Brain microvascular endothelial cell (primary cell): ENCODE measurements at regions not wholly inside any gene's neighbourhood (a gene's known extent, or its start where the extent isn't known, plus 50 kb on each side); places are given as distances from the start of the nearest gene placed in this dataset.
"Not testable (repeated sequence)": the region's sequence is repeated elsewhere in the genome, so short reads cannot be mapped to it uniquely, and the experiment has no call there.

Experiments used
- DNase-seq: peaks from one replicate; pipeline ENCODE4 v3.0.0-alpha.2; 2020
- H3K27ac ChIP-seq: fragments of 250-450 bp; sonication (Bioruptor Pico); 2 replicates; pipeline ENCODE4 v1.5.1; 2020; ENCODE audit warnings: mild to moderate bottlenecking, moderate library complexity
- H3K27me3 ChIP-seq: fragments of 250-450 bp; sonication (Bioruptor Pico); replicated peaks from 2 replicates; pipeline ENCODE4 v1.5.1; 2020; ENCODE audit warnings: mild to moderate bottlenecking
- H3K36me3 ChIP-seq: fragments of 250-450 bp; sonication (Bioruptor Pico); replicated peaks from 2 replicates; pipeline ENCODE4 v1.5.1; 2020; ENCODE audit warnings: mild to moderate bottlenecking
- H3K4me3 ChIP-seq: 2 replicates; pipeline ENCODE4 v1.5.1; 2011; ENCODE audit warnings: low read depth, mild to moderate bottlenecking, control low read depth, low read length, moderate library complexity
- in situ Hi-C: cut with HindIII; loops from 2 replicates; pipeline ENCODE4 v1.10.0; 2017; ENCODE audit warnings: low sequenced_read_pairs, low pct_ligation_motif_present
- TF ChIP-seq, protein P1 (sequence below): IDR thresholded peaks from 2 replicates; pipeline ENCODE4 v1.5.1; 2011; ENCODE audit warnings: low read depth, mild to moderate bottlenecking, moderate library complexity, low read length, control low read depth, inconsistent platforms; ENCODE audit errors: missing control alignments

- TF ChIP-seq, protein P1, sequence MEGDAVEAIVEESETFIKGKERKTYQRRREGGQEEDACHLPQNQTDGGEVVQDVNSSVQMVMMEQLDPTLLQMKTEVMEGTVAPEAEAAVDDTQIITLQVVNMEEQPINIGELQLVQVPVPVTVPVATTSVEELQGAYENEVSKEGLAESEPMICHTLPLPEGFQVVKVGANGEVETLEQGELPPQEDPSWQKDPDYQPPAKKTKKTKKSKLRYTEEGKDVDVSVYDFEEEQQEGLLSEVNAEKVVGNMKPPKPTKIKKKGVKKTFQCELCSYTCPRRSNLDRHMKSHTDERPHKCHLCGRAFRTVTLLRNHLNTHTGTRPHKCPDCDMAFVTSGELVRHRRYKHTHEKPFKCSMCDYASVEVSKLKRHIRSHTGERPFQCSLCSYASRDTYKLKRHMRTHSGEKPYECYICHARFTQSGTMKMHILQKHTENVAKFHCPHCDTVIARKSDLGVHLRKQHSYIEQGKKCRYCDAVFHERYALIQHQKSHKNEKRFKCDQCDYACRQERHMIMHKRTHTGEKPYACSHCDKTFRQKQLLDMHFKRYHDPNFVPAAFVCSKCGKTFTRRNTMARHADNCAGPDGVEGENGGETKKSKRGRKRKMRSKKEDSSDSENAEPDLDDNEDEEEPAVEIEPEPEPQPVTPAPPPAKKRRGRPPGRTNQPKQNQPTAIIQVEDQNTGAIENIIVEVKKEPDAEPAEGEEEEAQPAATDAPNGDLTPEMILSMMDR = no peak
- no peak for DNase-seq
- Histone ChIP-seq H3K27ac (no peak overlapping the region), H3K4me3 (no peak overlapping the region), H3K27me3 (no peaks in the 10 kb centered on the region), H3K36me3 (no peaks in the 10 kb centered on the region)
- in situ Hi-C loops = no loop called here
These were observed 79.5 kb upstream of the SLIT2 start for GRCh38 chr4:20172070-20172760.

- TF ChIP-seq, protein P1 = no peak
- Histone ChIP-seq H3K27ac (no peak overlapping the region), H3K4me3 (no peak overlapping the region), H3K27me3 (no peaks in the 10 kb centered on the region), H3K36me3 (no peaks in the 10 kb centered on the region)
- DNase-seq = no peak
- in situ Hi-C loops = no loop called here
These were observed 85.2 kb upstream of the SLIT2 start for GRCh38 chr4:20166544-20166943.

DNA sequence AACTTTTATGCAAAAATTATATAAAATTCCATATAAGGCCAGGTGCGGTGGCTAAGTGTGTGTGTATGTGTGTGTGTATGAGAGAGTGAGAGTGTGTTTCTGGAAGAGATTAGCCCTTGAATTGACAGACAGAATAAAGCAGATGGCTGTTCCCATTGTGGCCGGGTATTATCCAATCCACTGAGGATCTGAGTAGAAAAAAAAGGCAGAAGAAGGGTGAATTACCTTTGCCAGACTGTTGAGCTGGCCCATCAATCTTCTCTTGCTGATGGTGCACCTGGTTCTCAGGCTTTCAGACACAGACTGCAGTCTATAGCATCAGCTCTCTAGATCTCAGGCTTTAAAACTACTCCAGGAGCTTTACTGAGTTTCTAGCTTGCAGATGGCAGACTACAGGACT lies 92.2 kb upstream of the SLIT2 start:
- H3K36me3 ChIP-seq = no peaks in the 10 kb centered on the region
- no peak overlapping the region for H3K27ac ChIP-seq
- TF ChIP-seq, protein P1 = no peak
- H3K27me3 ChIP-seq = no peaks in the 10 kb centered on the region
- no peak for DNase-seq
- in situ Hi-C loops = no loop called here
- no peak overlapping the region for H3K4me3 ChIP-seq

- H3K27me3 ChIP-seq = no peaks in the 10 kb centered on the region
- no peak overlapping the region for H3K27ac ChIP-seq
- H3K36me3 ChIP-seq = no peaks in the 10 kb centered on the region
- in situ Hi-C loops = no loop called here
- H3K4me3 ChIP-seq = no peak overlapping the region
- TF ChIP-seq, protein P1 = no peak
- no peak for DNase-seq
These were observed 93.5 kb upstream of the SLIT2 start for GRCh38 chr4:20158195-20158594.

GRCh38 chr4:20151436-20151835 lies 100.3 kb upstream of the SLIT2 start:
- TF ChIP-seq, protein P1 = no peak
- in situ Hi-C loops = no loop called here
- H3K27ac ChIP-seq = no peak overlapping the region
- H3K4me3 ChIP-seq = no peak overlapping the region
- H3K27me3 ChIP-seq = no peaks in the 10 kb centered on the region
- no peak for DNase-seq
- H3K36me3 ChIP-seq = no peaks in the 10 kb centered on the region

DNA sequence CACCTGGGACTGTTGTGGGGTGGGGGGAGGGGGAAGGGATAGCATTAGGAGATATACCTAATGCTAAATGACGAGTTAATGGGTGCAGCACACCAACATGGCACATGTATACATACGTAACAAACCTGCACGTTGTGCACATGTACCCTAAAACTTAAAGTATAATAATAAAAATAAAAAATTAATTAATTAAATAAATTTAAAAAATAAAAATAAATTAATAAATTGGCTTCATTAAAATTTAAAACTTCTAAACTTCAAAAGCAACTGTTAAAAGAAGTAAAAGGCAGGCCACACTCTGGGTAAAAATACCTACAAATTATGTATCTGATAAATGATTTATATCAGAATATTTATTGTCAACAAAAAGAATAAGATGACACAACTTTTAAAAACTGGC lies 102.6 kb upstream of the SLIT2 start:
- H3K27ac ChIP-seq, H3K36me3 ChIP-seq, in situ Hi-C loops, H3K4me3 ChIP-seq, DNase-seq, H3K27me3 ChIP-seq: not testable (repeated sequence)
